PC-3 (cell line): ENCODE measurements at regions not wholly inside any gene's neighbourhood (a gene's known extent, or its start where the extent isn't known, plus 50 kb on each side); places are given as distances from the start of the nearest gene placed in this dataset.

Source experiments
- EZH2 ChIP-seq: fragments of 300-600 bp; sonication (generic); IDR thresholded peaks from one replicate; pipeline ENCODE4 v1.6.1; 2017; ENCODE audit warnings: antibody characterized with exemption, mild to moderate bottlenecking, low read length; ENCODE audit not compliant: unreplicated experiment
- EZH2phosphoT487 ChIP-seq: fragments of 300-600 bp; sonication (generic); IDR thresholded peaks from 2 replicates; pipeline ENCODE4 v1.6.1; 2018; ENCODE audit warnings: mild to moderate bottlenecking, antibody characterized with exemption, low read length, borderline replicate concordance
- TF ChIP-seq, protein P1 (sequence below): fragments of 300-600 bp; sonication (generic); conservative IDR thresholded peaks from 2 replicates; pipeline ENCODE4 v1.5.1; 2017; ENCODE audit warnings: antibody characterized with exemption, low read depth, mild to moderate bottlenecking, low read length

DNA sequence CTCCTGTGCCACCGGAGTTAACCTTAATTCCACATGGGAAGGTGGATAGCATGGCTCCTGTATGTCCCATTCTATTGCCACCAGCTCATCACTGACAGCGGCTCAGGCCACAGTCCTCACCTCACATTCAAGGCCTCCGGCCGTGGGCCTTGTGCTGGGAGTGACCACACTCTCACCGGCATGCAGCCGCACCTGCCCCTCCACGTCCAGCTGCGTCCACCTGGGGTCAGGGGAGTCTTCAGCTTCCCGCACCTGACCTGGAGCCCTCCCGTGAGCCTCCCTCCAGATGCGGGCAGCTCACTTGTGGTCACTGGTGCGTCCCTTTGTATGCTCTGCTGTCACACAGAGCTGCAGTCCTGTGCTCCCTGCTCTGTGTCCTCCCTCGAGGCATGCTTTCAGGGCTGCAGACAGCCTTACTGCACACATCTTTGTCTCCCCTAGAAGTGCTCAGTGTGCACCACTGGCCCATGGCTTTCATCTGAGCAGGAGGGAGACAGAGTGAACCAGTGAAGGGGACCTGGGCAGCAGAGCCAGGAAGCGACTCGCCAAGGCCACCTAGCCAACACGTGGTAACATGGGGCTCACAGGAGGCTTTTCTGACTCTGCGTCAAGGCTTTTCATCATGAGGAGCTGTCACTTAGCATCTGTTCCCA, 210.1 kb downstream of the ERCC6L2 start:
- TF ChIP-seq, protein P1, sequence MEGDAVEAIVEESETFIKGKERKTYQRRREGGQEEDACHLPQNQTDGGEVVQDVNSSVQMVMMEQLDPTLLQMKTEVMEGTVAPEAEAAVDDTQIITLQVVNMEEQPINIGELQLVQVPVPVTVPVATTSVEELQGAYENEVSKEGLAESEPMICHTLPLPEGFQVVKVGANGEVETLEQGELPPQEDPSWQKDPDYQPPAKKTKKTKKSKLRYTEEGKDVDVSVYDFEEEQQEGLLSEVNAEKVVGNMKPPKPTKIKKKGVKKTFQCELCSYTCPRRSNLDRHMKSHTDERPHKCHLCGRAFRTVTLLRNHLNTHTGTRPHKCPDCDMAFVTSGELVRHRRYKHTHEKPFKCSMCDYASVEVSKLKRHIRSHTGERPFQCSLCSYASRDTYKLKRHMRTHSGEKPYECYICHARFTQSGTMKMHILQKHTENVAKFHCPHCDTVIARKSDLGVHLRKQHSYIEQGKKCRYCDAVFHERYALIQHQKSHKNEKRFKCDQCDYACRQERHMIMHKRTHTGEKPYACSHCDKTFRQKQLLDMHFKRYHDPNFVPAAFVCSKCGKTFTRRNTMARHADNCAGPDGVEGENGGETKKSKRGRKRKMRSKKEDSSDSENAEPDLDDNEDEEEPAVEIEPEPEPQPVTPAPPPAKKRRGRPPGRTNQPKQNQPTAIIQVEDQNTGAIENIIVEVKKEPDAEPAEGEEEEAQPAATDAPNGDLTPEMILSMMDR = no peak
- TF ChIP-seq EZH2 = no peak
- TF ChIP-seq EZH2phosphoT487 = no peak
